ENCODE measurements at regions not wholly inside any gene's neighbourhood (a gene's known extent, or its start where the extent isn't known, plus 50 kb on each side); places are given as distances from the start of the nearest gene placed in this dataset.

DNA sequence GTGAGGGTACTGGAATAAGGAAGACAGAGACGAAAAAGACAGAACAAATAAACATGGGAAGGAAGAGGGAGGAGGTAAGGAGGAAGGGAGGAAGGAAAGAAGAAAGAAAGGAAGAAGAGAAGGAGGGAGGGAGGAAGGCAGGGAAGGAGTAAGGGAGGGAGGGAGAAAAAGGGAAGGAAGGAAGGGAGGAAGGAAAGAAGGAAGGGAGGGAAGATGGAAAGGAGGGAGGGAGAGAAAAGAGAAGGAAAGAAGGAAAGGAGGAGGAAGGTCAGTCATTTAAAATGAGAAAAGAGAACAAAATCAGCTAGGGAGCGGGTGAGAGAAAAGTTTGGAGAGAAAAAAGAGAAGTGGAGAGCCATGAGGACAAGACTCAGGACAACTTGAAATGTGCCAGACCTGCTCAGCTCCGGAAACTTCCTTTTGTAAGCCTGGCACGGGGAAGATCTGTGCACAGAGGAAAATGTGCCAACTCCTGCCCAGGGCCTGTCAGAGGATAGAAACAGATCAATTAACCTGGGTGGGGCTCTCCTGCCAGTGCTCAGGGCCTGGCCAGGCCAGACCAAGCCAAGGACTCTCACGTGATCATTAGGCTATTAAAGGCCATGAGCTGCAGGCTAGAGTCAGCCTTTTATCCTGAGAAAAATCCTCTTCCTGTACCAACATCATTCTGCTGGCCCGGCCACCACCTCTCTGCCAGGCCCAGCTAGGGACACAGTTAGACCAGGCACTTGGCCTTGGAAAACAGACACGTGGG lies 50.1 kb upstream of the BCL6 start:
- TF ChIP-seq SRF (IDR thresholded peaks at IDR 0.05; ENCODE audit: low read depth) (no peak), SP1 (IDR thresholded peaks at IDR 0.05; ENCODE audit: low read depth) (no peak), YY1 (IDR thresholded peaks at IDR 0.05; ENCODE audit: extremely low read depth, insufficient replicate concordance, low read depth, low read length) (no peak), POLR2A (IDR thresholded peaks at IDR 0.05; ENCODE audit: borderline replicate concordance, extremely low read depth, insufficient read depth, insufficient read length) (no peak), EGR1 (IDR thresholded peaks at IDR 0.05; ENCODE audit: low read depth) (no peak), ZFX (IDR thresholded peaks at IDR 0.05) (no peak), FOSL1 (IDR thresholded peaks at IDR 0.05; ENCODE audit: low read depth) (no peak), MAX (IDR thresholded peaks at IDR 0.05) (no peak)
- Histone ChIP-seq H3K27me3 (ENCODE audit: insufficient read depth, low read length) (no peaks in the 10 kb centered on the region), H3K4me3 (replicated peaks in 1 of 2; ENCODE audit: low read depth in 1 of 2, low read length in 2 of 2) (no peak overlapping the region), H3K9me3 (ENCODE audit: control insufficient read depth in 1 of 2, insufficient read depth in 1 of 2, low read depth in 1 of 2, low read length in 2 of 2) (no peaks in the 10 kb centered on the region), H3K27ac (ENCODE audit: low read depth, low read length) (no peak overlapping the region), H4K20me1 (ENCODE audit: insufficient read depth) (no peaks in the 10 kb centered on the region), H3K36me3 (ENCODE audit: control insufficient read depth in 1 of 2, insufficient read depth in 2 of 2, low read length in 2 of 2) (no peaks in the 10 kb centered on the region), H3K9me2 (ENCODE audit: insufficient read depth) (no peaks in the 10 kb centered on the region), H3K79me2 (ENCODE audit: insufficient read depth, low read length) (no peaks in the 10 kb centered on the region), H3K4me1 (ENCODE audit: control insufficient read depth in 1 of 2, insufficient read depth in 2 of 2, low read length in 2 of 2) (no peaks in the 10 kb centered on the region), H2AFZ (ENCODE audit: low read depth, low read length, poor library complexity, severe bottlenecking) (no peak overlapping the region), H3K9ac (ENCODE audit: low read length) (no peak overlapping the region), H3K4me2 (ENCODE audit: low read length) (no peak overlapping the region)
- RAD21 ChIA-PET (ENCODE audit: low non-redundant PET in 1 of 2, low total read pairs in 2 of 2, uncharacterized antibody in 2 of 2, unreplicated experiment in 2 of 2) = no interaction called here
- no peak for DNase-seq (ENCODE audit: low read depth, low spot score)
- CTCF ChIA-PET = no interaction called here
- POLR2A ChIA-PET = no interaction called here
- intact Hi-C loops (cut with micrococcal nuclease) = no loop called here
- no peak for ATAC-seq
- BruUV-seq (replicated peaks) = no TSS peak

- H3K27me3 ChIP-seq (ENCODE audit: insufficient read depth, low read length) = no peaks in the 10 kb centered on the region
- intact Hi-C loops (cut with micrococcal nuclease) = no loop called here
- H3K79me2 ChIP-seq (ENCODE audit: insufficient read depth, low read length) = no peaks in the 10 kb centered on the region
- no peak overlapping the region for H3K9ac ChIP-seq (ENCODE audit: low read length)
- TF ChIP-seq CEBPB (IDR thresholded peaks at IDR 0.05; ENCODE audit: low read depth) (no peak), ZNF274 (IDR thresholded peaks at IDR 0.05; ENCODE audit: low read depth, low read length) (no peak), EZH2 (IDR thresholded peaks at IDR 0.05) (no peak), POLR2A (IDR thresholded peaks at IDR 0.05; ENCODE audit: borderline replicate concordance, extremely low read depth, insufficient read depth, insufficient read length) (no peak), EZH2phosphoT487 (IDR thresholded peaks at IDR 0.05; ENCODE audit: borderline replicate concordance) (no peak), ZFX (IDR thresholded peaks at IDR 0.05) (no peak), YY1 (IDR thresholded peaks at IDR 0.05; ENCODE audit: extremely low read depth, insufficient replicate concordance, low read depth, low read length) (no peak), ELF1 (IDR thresholded peaks at IDR 0.05; ENCODE audit: borderline replicate concordance, low read depth) (no peak), SIN3A (IDR thresholded peaks at IDR 0.05; ENCODE audit: low read depth) (no peak), JUND (IDR thresholded peaks at IDR 0.05) (no peak), CBX3 (IDR thresholded peaks at IDR 0.05; ENCODE audit: low read depth) (no peak), SRF (IDR thresholded peaks at IDR 0.05; ENCODE audit: low read depth) (no peak), TCF7L2 (IDR thresholded peaks at IDR 0.05; ENCODE audit: borderline replicate concordance, extremely low read depth, insufficient read depth, insufficient read length) (no peak)
- TF ChIP-seq, protein P1, sequence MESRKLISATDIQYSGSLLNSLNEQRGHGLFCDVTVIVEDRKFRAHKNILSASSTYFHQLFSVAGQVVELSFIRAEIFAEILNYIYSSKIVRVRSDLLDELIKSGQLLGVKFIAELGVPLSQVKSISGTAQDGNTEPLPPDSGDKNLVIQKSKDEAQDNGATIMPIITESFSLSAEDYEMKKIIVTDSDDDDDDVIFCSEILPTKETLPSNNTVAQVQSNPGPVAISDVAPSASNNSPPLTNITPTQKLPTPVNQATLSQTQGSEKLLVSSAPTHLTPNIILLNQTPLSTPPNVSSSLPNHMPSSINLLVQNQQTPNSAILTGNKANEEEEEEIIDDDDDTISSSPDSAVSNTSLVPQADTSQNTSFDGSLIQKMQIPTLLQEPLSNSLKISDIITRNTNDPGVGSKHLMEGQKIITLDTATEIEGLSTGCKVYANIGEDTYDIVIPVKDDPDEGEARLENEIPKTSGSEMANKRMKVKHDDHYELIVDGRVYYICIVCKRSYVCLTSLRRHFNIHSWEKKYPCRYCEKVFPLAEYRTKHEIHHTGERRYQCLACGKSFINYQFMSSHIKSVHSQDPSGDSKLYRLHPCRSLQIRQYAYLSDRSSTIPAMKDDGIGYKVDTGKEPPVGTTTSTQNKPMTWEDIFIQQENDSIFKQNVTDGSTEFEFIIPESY (IDR thresholded peaks at IDR 0.05; ENCODE audit: extremely low read depth, insufficient replicate concordance, low read length) = no peak
- no peak overlapping the region for H2AFZ ChIP-seq (ENCODE audit: low read depth, low read length, poor library complexity, severe bottlenecking)
- ATAC-seq (no peak), DNase-seq (ENCODE audit: low read depth, low spot score) (no peak)
- H3K9me3 ChIP-seq (ENCODE audit: control insufficient read depth in 1 of 2, insufficient read depth in 1 of 2, low read depth in 1 of 2, low read length in 2 of 2) = no peaks in the 10 kb centered on the region
- H3K4me1 ChIP-seq (ENCODE audit: control insufficient read depth in 1 of 2, insufficient read depth in 2 of 2, low read length in 2 of 2) = no peaks in the 10 kb centered on the region
- H3K9me2 ChIP-seq (ENCODE audit: insufficient read depth) = no peaks in the 10 kb centered on the region
- H4K20me1 ChIP-seq (ENCODE audit: insufficient read depth) = no peaks in the 10 kb centered on the region
- no TSS peak for BruUV-seq (replicated peaks)
- H3K36me3 ChIP-seq (ENCODE audit: control insufficient read depth in 1 of 2, insufficient read depth in 2 of 2, low read length in 2 of 2) = no peaks in the 10 kb centered on the region
- H3K27ac ChIP-seq (ENCODE audit: low read depth, low read length) = no peak overlapping the region
- ChIA-PET POLR2A (no interaction called here), CTCF (no interaction called here), RAD21 (ENCODE audit: low non-redundant PET in 1 of 2, low total read pairs in 2 of 2, uncharacterized antibody in 2 of 2, unreplicated experiment in 2 of 2) (no interaction called here)
- no peak overlapping the region for H3K4me2 ChIP-seq (ENCODE audit: low read length)
- no peak overlapping the region for H3K4me3 ChIP-seq (replicated peaks in 1 of 2; ENCODE audit: low read depth in 1 of 2, low read length in 2 of 2)
Observed at GRCh38 chr3:187798126-187798525, 52.9 kb upstream of the BCL6 start.

All from HCT116 (cell line).